ENCODE measurements at regions not wholly inside any gene's neighbourhood (a gene's known extent, or its start where the extent isn't known, plus 50 kb on each side); places are given as distances from the start of the nearest gene placed in this dataset.
"Not testable (repeated sequence)": the region's sequence is repeated elsewhere in the genome, so short reads cannot be mapped to it uniquely, and the experiment has no call there.

DNA sequence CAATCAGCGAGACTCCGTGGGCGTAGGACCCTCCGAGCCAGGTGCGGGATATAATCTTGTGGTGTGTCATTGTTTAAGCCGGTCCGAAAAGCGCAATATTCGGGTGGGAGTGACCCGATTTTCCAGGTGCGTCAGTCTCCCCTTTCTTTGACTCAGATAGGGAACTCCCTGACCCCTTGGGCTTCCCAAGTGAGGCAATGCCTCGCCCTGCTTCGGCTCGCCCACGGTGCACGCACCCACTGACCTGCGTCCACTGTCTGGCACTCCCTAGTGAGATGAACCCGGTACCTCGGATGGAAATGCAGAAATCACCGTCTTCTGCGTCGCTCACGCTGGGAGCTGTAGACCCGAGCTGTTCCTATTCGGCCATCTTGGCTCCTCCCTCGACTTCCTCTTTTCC lies 1029.6 kb downstream of the TLE1 start:
- TF ChIP-seq, protein P1, sequence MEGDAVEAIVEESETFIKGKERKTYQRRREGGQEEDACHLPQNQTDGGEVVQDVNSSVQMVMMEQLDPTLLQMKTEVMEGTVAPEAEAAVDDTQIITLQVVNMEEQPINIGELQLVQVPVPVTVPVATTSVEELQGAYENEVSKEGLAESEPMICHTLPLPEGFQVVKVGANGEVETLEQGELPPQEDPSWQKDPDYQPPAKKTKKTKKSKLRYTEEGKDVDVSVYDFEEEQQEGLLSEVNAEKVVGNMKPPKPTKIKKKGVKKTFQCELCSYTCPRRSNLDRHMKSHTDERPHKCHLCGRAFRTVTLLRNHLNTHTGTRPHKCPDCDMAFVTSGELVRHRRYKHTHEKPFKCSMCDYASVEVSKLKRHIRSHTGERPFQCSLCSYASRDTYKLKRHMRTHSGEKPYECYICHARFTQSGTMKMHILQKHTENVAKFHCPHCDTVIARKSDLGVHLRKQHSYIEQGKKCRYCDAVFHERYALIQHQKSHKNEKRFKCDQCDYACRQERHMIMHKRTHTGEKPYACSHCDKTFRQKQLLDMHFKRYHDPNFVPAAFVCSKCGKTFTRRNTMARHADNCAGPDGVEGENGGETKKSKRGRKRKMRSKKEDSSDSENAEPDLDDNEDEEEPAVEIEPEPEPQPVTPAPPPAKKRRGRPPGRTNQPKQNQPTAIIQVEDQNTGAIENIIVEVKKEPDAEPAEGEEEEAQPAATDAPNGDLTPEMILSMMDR (IDR thresholded peaks at IDR 0.05; ENCODE audit: extremely low read depth in 1 of 2, insufficient read depth in 1 of 2, low read depth in 1 of 2, low read length in 2 of 2) = not testable (repeated sequence)
- not testable (repeated sequence) for TF ChIP-seq POLR2A (IDR thresholded peaks at IDR 0.05; ENCODE audit: low read depth, low read length); MYC (IDR thresholded peaks at IDR 0.05; ENCODE audit: low read depth, low read length); POLR2AphosphoS5 (IDR thresholded peaks at IDR 0.05; ENCODE audit: insufficient read depth, low read depth, low read length); EZH2 (IDR thresholded peaks at IDR 0.05; ENCODE audit: borderline replicate concordance, low read depth, low read length, severe bottlenecking); JUN (IDR thresholded peaks at IDR 0.05; ENCODE audit: borderline replicate concordance, insufficient read depth, insufficient read length, low read depth)
- TF ChIP-seq, protein P2, sequence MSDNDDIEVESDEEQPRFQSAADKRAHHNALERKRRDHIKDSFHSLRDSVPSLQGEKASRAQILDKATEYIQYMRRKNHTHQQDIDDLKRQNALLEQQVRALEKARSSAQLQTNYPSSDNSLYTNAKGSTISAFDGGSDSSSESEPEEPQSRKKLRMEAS (IDR thresholded peaks at IDR 0.05; ENCODE audit: insufficient read depth, insufficient read length) = not testable (repeated sequence)
